Activated naive CD4-positive, alpha-beta T cell treated with anti-CD3 and anti-CD28 coated beads for 36 hours (primary cell): ENCODE measurements at regions not wholly inside any gene's neighbourhood (a gene's known extent, or its start where the extent isn't known, plus 50 kb on each side); places are given as distances from the start of the nearest gene placed in this dataset.
"Not testable (repeated sequence)": the region's sequence is repeated elsewhere in the genome, so short reads cannot be mapped to it uniquely, and the experiment has no call there.

Experiments used
- CTCF ChIA-PET: fragments of 350-600 bp; sonication (Branson Sonifier 250); formaldehyde crosslinking; loops from one replicate; lab custom pipeline; 2021; ENCODE audit warnings: antibody characterized with exemption; lab: Charles Lee
- DNase-seq: peaks from one replicate; pipeline ENCODE4 v3.0.0-alpha.2; 2020
- H3K27ac Mint-ChIP-seq: one replicate; pipeline ENCODE4 v1.8.0; 2021; ENCODE audit warnings: mild to moderate bottlenecking, mixed read lengths
- H3K27me3 Mint-ChIP-seq: one replicate; pipeline ENCODE4 v1.8.0; 2021; ENCODE audit warnings: low read depth, mixed read lengths
- H3K36me3 Mint-ChIP-seq: one replicate; pipeline ENCODE4 v1.8.0; 2021; ENCODE audit warnings: low read depth, mixed read lengths
- H3K4me1 Mint-ChIP-seq: one replicate; pipeline ENCODE4 v1.8.0; 2021; ENCODE audit warnings: low read depth, mixed read lengths
- H3K4me3 Mint-ChIP-seq: one replicate; pipeline ENCODE4 v1.8.0; 2021; ENCODE audit warnings: mild to moderate bottlenecking, moderate library complexity, mixed read lengths
- H3K9me3 Mint-ChIP-seq: one replicate; pipeline ENCODE4 v1.8.0; 2021; ENCODE audit warnings: mixed read lengths
- intact Hi-C: fragments of 100-400 bp; cut with micrococcal nuclease; formaldehyde crosslinking; loops from one replicate; pipeline ENCODE4 v1.15.1; 2023

GRCh38 chr12:93231938-93232337 is 145.8 kb upstream of the NUDT4 start:
- H3K4me1 Mint-ChIP-seq, result no peaks in the 10 kb centered on the region
- CTCF ChIA-PET, result interaction anchor here (0.6 kb wide), 2 partner anchors 53 to 433 kb away, joined by 3 to 4 read pairs; no protein-coding TSS in a partner anchor
- intact Hi-C loops, result no loop called here

GRCh38 chr12:93234641-93235040 is 143.1 kb upstream of the NUDT4 start:
- DNase-seq, result no peak
- H3K27ac Mint-ChIP-seq, result no peak overlapping the region
- no peaks in the 10 kb centered on the region for H3K36me3 Mint-ChIP-seq
- peaks cover 3% of the 10 kb centered on the region for H3K9me3 Mint-ChIP-seq
- H3K4me1 Mint-ChIP-seq, result no peaks in the 10 kb centered on the region
- intact Hi-C loops, result no loop called here
- CTCF ChIA-PET, result no interaction called here
- H3K27me3 Mint-ChIP-seq, result no peaks in the 10 kb centered on the region
- H3K4me3 Mint-ChIP-seq, result no peak overlapping the region

More at GRCh38 chr12:93231938-93232337, 145.8 kb upstream of the NUDT4 start:
- no peak for DNase-seq
- Mint-ChIP-seq H3K27ac (no peak overlapping the region), H3K4me3 (no peak overlapping the region), H3K27me3 (no peaks in the 10 kb centered on the region), H3K9me3 (peaks cover 2% of the 10 kb centered on the region), H3K36me3 (no peaks in the 10 kb centered on the region)

GRCh38 chr12:93235881-93236280 is 141.8 kb upstream of the NUDT4 start:
- no peaks in the 10 kb centered on the region for H3K36me3 Mint-ChIP-seq
- H3K4me1 Mint-ChIP-seq, result no peaks in the 10 kb centered on the region
- CTCF ChIA-PET, result no interaction called here

GRCh38 chr12:93237235-93237915 is 140.3 kb upstream of the NUDT4 start:
- no peaks in the 10 kb centered on the region for H3K36me3 Mint-ChIP-seq

More at GRCh38 chr12:93235881-93236280, 141.8 kb upstream of the NUDT4 start:
- H3K27me3 Mint-ChIP-seq, result no peaks in the 10 kb centered on the region
- peaks cover 7% of the 10 kb centered on the region for H3K9me3 Mint-ChIP-seq
- intact Hi-C loops, result no loop called here
- no peak for DNase-seq
- H3K4me3 Mint-ChIP-seq, result no peak overlapping the region
- no peak overlapping the region for H3K27ac Mint-ChIP-seq

GRCh38 chr12:93238512-93239262 is 139.0 kb upstream of the NUDT4 start:
- CTCF ChIA-PET, result interaction anchor here (0.6 kb wide), 1 partner anchor 160 kb away, joined by 4 read pairs; no protein-coding TSS in a partner anchor
- H3K27me3 Mint-ChIP-seq, H3K27ac Mint-ChIP-seq, intact Hi-C loops, H3K9me3 Mint-ChIP-seq, H3K4me3 Mint-ChIP-seq, DNase-seq, H3K36me3 Mint-ChIP-seq, H3K4me1 Mint-ChIP-seq: not testable (repeated sequence)

More at GRCh38 chr12:93237235-93237915, 140.3 kb upstream of the NUDT4 start:
- Mint-ChIP-seq H3K27ac (no peak overlapping the region), H3K9me3 (peaks cover 7% of the 10 kb centered on the region), H3K4me3 (no peak overlapping the region), H3K4me1 (no peaks in the 10 kb centered on the region), H3K27me3 (no peaks in the 10 kb centered on the region)
- intact Hi-C loops, result no loop called here
- DNase-seq, result no peak
- CTCF ChIA-PET, result no interaction called here

- intact Hi-C loops, result loop anchor here (5.0 to 10.0 kb wide), 4 partner anchors 52 to 865 kb away; partner anchors contain the start of gene EEA1
- CTCF ChIA-PET, DNase-seq, H3K36me3 Mint-ChIP-seq, H3K4me3 Mint-ChIP-seq, H3K27ac Mint-ChIP-seq, H3K27me3 Mint-ChIP-seq, H3K9me3 Mint-ChIP-seq: not testable (repeated sequence)
- H3K4me1 Mint-ChIP-seq, result peaks cover 17% of the 10 kb centered on the region
These were observed 137.9 kb upstream of the NUDT4 start for GRCh38 chr12:93239789-93240188.

- Mint-ChIP-seq H3K36me3 (no peaks in the 10 kb centered on the region), H3K27me3 (no peaks in the 10 kb centered on the region), H3K4me1 (peaks cover 29% of the 10 kb centered on the region), H3K27ac (no peak overlapping the region), H3K9me3 (peaks cover 7% of the 10 kb centered on the region), H3K4me3 (no peak overlapping the region)
- DNase-seq, result no peak
- CTCF ChIA-PET, result interaction anchor here (0.6 to 1.1 kb wide), 5 partner anchors 56 to 228 kb away, joined by 3 to 6 read pairs (median 3); no protein-coding TSS in a partner anchor
- intact Hi-C loops, result loop anchor here (5.0 to 10.0 kb wide), 4 partner anchors 55 to 862 kb away; partner anchors contain the start of gene EEA1
These were observed 135.4 kb upstream of the NUDT4 start for GRCh38 chr12:93242154-93242972.

- CTCF ChIA-PET, result interaction anchor here (2.3 kb wide), 1 partner anchor 154 kb away, joined by 6 read pairs; no protein-coding TSS in a partner anchor
- intact Hi-C loops, result loop anchor here (5.0 to 10.0 kb wide), 4 partner anchors 56 to 861 kb away; partner anchors contain the start of gene EEA1
- no peak overlapping the region for H3K27ac Mint-ChIP-seq
- H3K9me3 Mint-ChIP-seq, result peaks cover 7% of the 10 kb centered on the region
- H3K36me3 Mint-ChIP-seq, result no peaks in the 10 kb centered on the region
- DNase-seq, result no peak
- H3K4me3 Mint-ChIP-seq, result no peak overlapping the region
- no peaks in the 10 kb centered on the region for H3K27me3 Mint-ChIP-seq
- peaks cover 31% of the 10 kb centered on the region for H3K4me1 Mint-ChIP-seq
These were observed 134.4 kb upstream of the NUDT4 start for GRCh38 chr12:93243382-93243688.

- Mint-ChIP-seq H3K4me1 (peaks cover 34% of the 10 kb centered on the region), H3K27ac (peak overlapping the region; percentile 82), H3K36me3 (no peaks in the 10 kb centered on the region), H3K27me3 (no peaks in the 10 kb centered on the region), H3K4me3 (peak overlapping the region; percentile 49), H3K9me3 (peaks cover 7% of the 10 kb centered on the region)
- peak; percentile 53 for DNase-seq
- intact Hi-C loops, result loop anchor here (1.0 to 10.0 kb wide), 11 partner anchors 57 to 861 kb away; partner anchors contain the start of genes EEA1 and NUDT4
- CTCF ChIA-PET, result interaction anchor here (0.6 to 2.3 kb wide), 6 partner anchors 17 to 256 kb away, joined by 3 to 6 read pairs (median 4); no protein-coding TSS in a partner anchor
These were observed 133.8 kb upstream of the NUDT4 start for GRCh38 chr12:93243689-93244513.

GRCh38 chr12:93244514-93245077 is 133.1 kb upstream of the NUDT4 start:
- no peaks in the 10 kb centered on the region for H3K27me3 Mint-ChIP-seq
- peak overlapping the region; percentile 82 for H3K27ac Mint-ChIP-seq
- no peaks in the 10 kb centered on the region for H3K36me3 Mint-ChIP-seq
- H3K4me1 Mint-ChIP-seq, result peaks cover 41% of the 10 kb centered on the region
- H3K4me3 Mint-ChIP-seq, result peak overlapping the region; percentile 49
- peak; percentile 72 for DNase-seq
- CTCF ChIA-PET, result interaction anchor here (0.6 to 2.3 kb wide), 7 partner anchors 16 to 257 kb away, joined by 3 to 6 read pairs (median 4); no protein-coding TSS in a partner anchor
- H3K9me3 Mint-ChIP-seq, result peaks cover 4% of the 10 kb centered on the region
- intact Hi-C loops, result loop anchor here (1.0 to 10.0 kb wide), 12 partner anchors 57 to 860 kb away; partner anchors contain the start of genes EEA1 and NUDT4

GRCh38 chr12:93245543-93245942 is 132.2 kb upstream of the NUDT4 start:
- CTCF ChIA-PET, result interaction anchor here (0.6 to 1.8 kb wide), 4 partner anchors 15 to 258 kb away, joined by 3 to 6 read pairs (median 4); no protein-coding TSS in a partner anchor
- Mint-ChIP-seq H3K4me1 (peaks cover 45% of the 10 kb centered on the region), H3K36me3 (no peaks in the 10 kb centered on the region), H3K9me3 (no peaks in the 10 kb centered on the region), H3K27me3 (no peaks in the 10 kb centered on the region), H3K4me3 (peak overlapping the region; percentile 38), H3K27ac (peak overlapping the region; percentile 14)
- intact Hi-C loops, result loop anchor here (1.0 to 10.0 kb wide), 5 partner anchors 78 to 859 kb away; no protein-coding TSS in a partner anchor
- peak; percentile 72 for DNase-seq
